HEK293 (cell line): ENCODE measurements at regions not wholly inside any gene's neighbourhood (a gene's known extent, or its start where the extent isn't known, plus 50 kb on each side); places are given as distances from the start of the nearest gene placed in this dataset.

ENCODE experiments used
- CTCF ChIA-PET: fragments of 350-600 bp; formaldehyde crosslinking; extraction: SDS; loops from one replicate; lab custom pipeline; 2021; ENCODE audit warnings: antibody characterized with exemption; lab: Yijun Ruan, JAX
- POLR2A ChIA-PET: fragments of 300-600 bp; formaldehyde crosslinking; extraction: SDS; loops from one replicate; lab custom pipeline; 2020; ENCODE audit warnings: antibody characterized with exemption, inconsistent platforms; lab: Yijun Ruan, JAX
- H3K27ac ChIP-seq: fragments of 200-500 bp; sonication (Bioruptor generic); 2 replicates; pipeline ENCODE4 v1.5.1; 2014; ENCODE audit warnings: low read depth, low read length, control low read depth, inconsistent platforms; ENCODE audit errors: extremely low read depth
- H3K36me3 ChIP-seq, 2 experiments: fragments of 200-500 bp in 1 of 2; sonication (Bioruptor generic) in 1 of 2; 1 replicate in 1 of 2; 2 replicates in 1 of 2; pipeline ENCODE4 v1.5.1; 2014 to 2017; ENCODE audit warnings: inconsistent platforms in 2 of 2, low read length in 2 of 2; ENCODE audit not compliant: control insufficient read depth in 2 of 2, insufficient read depth in 1 of 2
- H3K4me1 ChIP-seq: fragments of 200-500 bp; sonication (Bioruptor generic); 2 replicates; pipeline ENCODE4 v1.5.1; 2014; ENCODE audit warnings: mild to moderate bottlenecking, low read length, inconsistent platforms; ENCODE audit not compliant: control insufficient read depth, insufficient read depth
- H3K4me3 ChIP-seq: 2 replicates; pipeline ENCODE4 v1.5.1; 2011; ENCODE audit warnings: low read depth, mild to moderate bottlenecking, control low read depth, low read length, moderate library complexity
- H3K9me3 ChIP-seq: fragments of 200-500 bp; sonication (Bioruptor generic); 2 replicates; pipeline ENCODE4 v1.5.1; 2014; ENCODE audit warnings: low read depth, low read length, inconsistent platforms; ENCODE audit not compliant: control insufficient read depth, insufficient read depth
- GLIS2 ChIP-seq: fragments of 450-650 bp; formaldehyde crosslinking; IDR thresholded peaks from 2 replicates; pipeline ENCODE4 v1.5.1; 2016; ENCODE audit warnings: missing biosample characterization, missing genetic modification characterization
- IKZF3 ChIP-seq: fragments of 450-650 bp; IDR thresholded peaks from 2 replicates; pipeline ENCODE4 v1.5.0; 2018; ENCODE audit warnings: missing biosample characterization, mild to moderate bottlenecking, missing genetic modification characterization, moderate library complexity
- KLF9 ChIP-seq: fragments of 450-650 bp; formaldehyde crosslinking; IDR thresholded peaks from 2 replicates; pipeline ENCODE4 v1.5.1; 2016; ENCODE audit warnings: missing biosample characterization, missing genetic modification characterization, low read depth
- PRDM1 ChIP-seq: fragments of 450-650 bp; formaldehyde crosslinking; IDR thresholded peaks from 2 replicates; pipeline ENCODE4; 2016; ENCODE audit warnings: missing biosample characterization, missing genetic modification characterization
- RBAK ChIP-seq: fragments of 450-650 bp; formaldehyde crosslinking; IDR thresholded peaks from 2 replicates; pipeline ENCODE4 v1.5.1; 2016; ENCODE audit warnings: missing biosample characterization, missing genetic modification characterization
- TRIM28 ChIP-seq: IDR thresholded peaks from 2 replicates; pipeline ENCODE4 v1.6.1; 2011; ENCODE audit warnings: low read length, control low read depth, borderline replicate concordance
- ZBTB21 ChIP-seq: fragments of 450-650 bp; formaldehyde crosslinking; IDR thresholded peaks from 2 replicates; pipeline ENCODE4 v1.5.1; 2017; ENCODE audit warnings: missing biosample characterization, missing genetic modification characterization
- ZFP3 ChIP-seq: fragments of 450-650 bp; formaldehyde crosslinking; IDR thresholded peaks from 2 replicates; pipeline ENCODE4 v1.5.1; 2016; ENCODE audit warnings: low read depth, missing biosample characterization, missing genetic modification characterization
- ZFP41 ChIP-seq: fragments of 450-650 bp; formaldehyde crosslinking; IDR thresholded peaks from 2 replicates; pipeline ENCODE4 v1.5.1; 2016; ENCODE audit warnings: missing biosample characterization, missing genetic modification characterization, borderline replicate concordance
- ZNF146 ChIP-seq: fragments of 450-650 bp; formaldehyde crosslinking; IDR thresholded peaks from 2 replicates; pipeline ENCODE4 v1.5.1; 2016; ENCODE audit warnings: missing biosample characterization, missing genetic modification characterization
- ZNF211 ChIP-seq: fragments of 450-650 bp; formaldehyde crosslinking; IDR thresholded peaks from 2 replicates; pipeline ENCODE4 v1.5.1; 2016; ENCODE audit warnings: low read depth, missing biosample characterization, missing genetic modification characterization
- ZNF24 ChIP-seq: fragments of 450-650 bp; formaldehyde crosslinking; IDR thresholded peaks from 2 replicates; pipeline ENCODE4 v1.5.1; 2016; ENCODE audit warnings: missing biosample characterization, missing genetic modification characterization
- ZNF274 ChIP-seq, 2 experiments: fragments of 200-500 bp in 1 of 2; fragments of 450-650 bp in 1 of 2; sonication (Bioruptor generic) in 1 of 2; formaldehyde crosslinking in 1 of 2; IDR thresholded peaks; 2 replicates each; pipeline versions ENCODE4 v1.5.1 to v1.6.1; 2014 to 2016; ENCODE audit warnings: borderline replicate concordance in 1 of 2, inconsistent platforms in 1 of 2, low read length in 1 of 2, missing biosample characterization in 1 of 2, missing genetic modification characterization in 1 of 2
- ZNF302 ChIP-seq: fragments of 450-650 bp; formaldehyde crosslinking; IDR thresholded peaks from 2 replicates; pipeline ENCODE4 v1.5.1; 2016; ENCODE audit warnings: missing biosample characterization, missing genetic modification characterization, low read depth
- ZNF558 ChIP-seq: fragments of 450-650 bp; formaldehyde crosslinking; IDR thresholded peaks from 2 replicates; pipeline ENCODE4 v1.5.1; 2016; ENCODE audit warnings: missing biosample characterization, missing genetic modification characterization
- ZNF76 ChIP-seq: fragments of 450-650 bp; formaldehyde crosslinking; IDR thresholded peaks from 2 replicates; pipeline ENCODE4; 2016; ENCODE audit warnings: low read depth, missing biosample characterization, missing genetic modification characterization, borderline replicate concordance
- ZNF830 ChIP-seq: fragments of 450-650 bp; IDR thresholded peaks from 2 replicates; pipeline ENCODE4 v1.5.0; 2018; ENCODE audit warnings: missing biosample characterization, missing genetic modification characterization, low read depth, mild to moderate bottlenecking, moderate library complexity
- TF ChIP-seq, protein P1 (sequence below): fragments of 450-650 bp; formaldehyde crosslinking; IDR thresholded peaks from 2 replicates; pipeline ENCODE4; 2016; ENCODE audit warnings: missing biosample characterization, missing genetic modification characterization
- TF ChIP-seq, protein P2 (sequence below): fragments of 450-650 bp; formaldehyde crosslinking; IDR thresholded peaks from 2 replicates; pipeline ENCODE4 v1.5.1; 2016; ENCODE audit warnings: missing biosample characterization, missing genetic modification characterization
- TF ChIP-seq, protein P3 (sequence below): fragments of 450-650 bp; formaldehyde crosslinking; IDR thresholded peaks from 2 replicates; pipeline ENCODE4 v1.5.1; 2017; ENCODE audit warnings: missing biosample characterization, missing genetic modification characterization
- TF ChIP-seq, protein P4 (sequence below): fragments of 450-650 bp; formaldehyde crosslinking; IDR thresholded peaks from 2 replicates; pipeline ENCODE4 v1.5.1; 2016; ENCODE audit warnings: missing biosample characterization, missing genetic modification characterization

- no peak for TF ChIP-seq IKZF3 (tag by site-specific recombination)
- TF ChIP-seq, protein P1, sequence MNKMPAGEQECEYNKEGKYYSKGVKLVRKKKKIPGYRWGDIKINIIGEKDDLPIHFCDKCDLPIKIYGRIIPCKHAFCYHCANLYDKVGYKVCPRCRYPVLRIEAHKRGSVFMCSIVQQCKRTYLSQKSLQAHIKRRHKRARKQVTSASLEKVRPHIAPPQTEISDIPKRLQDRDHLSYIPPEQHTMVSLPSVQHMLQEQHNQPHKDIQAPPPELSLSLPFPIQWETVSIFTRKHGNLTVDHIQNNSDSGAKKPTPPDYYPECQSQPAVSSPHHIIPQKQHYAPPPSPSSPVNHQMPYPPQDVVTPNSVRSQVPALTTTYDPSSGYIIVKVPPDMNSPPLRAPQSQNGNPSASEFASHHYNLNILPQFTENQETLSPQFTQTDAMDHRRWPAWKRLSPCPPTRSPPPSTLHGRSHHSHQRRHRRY (tag by site-specific recombination): no peak
These were observed 117.8 kb upstream of the C11orf87 start (continued) for GRCh38 chr11:109304159-109304558.

DNA sequence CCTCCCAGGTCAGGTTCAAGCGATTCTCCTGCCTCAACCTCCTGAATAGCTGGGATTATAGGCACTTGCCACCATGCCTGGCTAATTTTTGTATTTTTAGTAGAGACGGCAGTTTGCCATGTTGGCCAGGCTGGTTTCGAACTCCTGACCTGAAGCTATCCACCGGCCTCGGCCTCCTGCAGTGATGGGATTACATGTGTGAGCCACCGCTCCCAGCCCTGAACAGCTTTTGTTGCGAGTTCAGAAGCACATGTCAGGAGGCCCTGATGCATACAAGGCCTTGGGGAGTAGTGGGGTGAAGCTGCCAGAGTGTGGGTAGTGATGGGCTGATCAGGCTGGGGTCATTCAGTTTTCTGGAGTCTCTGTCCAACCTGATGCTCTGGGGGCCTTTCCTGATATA is 117.0 kb upstream of the C11orf87 start:
- ChIA-PET CTCF (no interaction called here), POLR2A (no interaction called here)
- H3K36me3 ChIP-seq: no peaks in the 10 kb centered on the region
- H3K27ac ChIP-seq: no peak overlapping the region
- no peaks in the 10 kb centered on the region for H3K9me3 ChIP-seq
- no peaks in the 10 kb centered on the region for H3K4me1 ChIP-seq
- TF ChIP-seq, protein P2, sequence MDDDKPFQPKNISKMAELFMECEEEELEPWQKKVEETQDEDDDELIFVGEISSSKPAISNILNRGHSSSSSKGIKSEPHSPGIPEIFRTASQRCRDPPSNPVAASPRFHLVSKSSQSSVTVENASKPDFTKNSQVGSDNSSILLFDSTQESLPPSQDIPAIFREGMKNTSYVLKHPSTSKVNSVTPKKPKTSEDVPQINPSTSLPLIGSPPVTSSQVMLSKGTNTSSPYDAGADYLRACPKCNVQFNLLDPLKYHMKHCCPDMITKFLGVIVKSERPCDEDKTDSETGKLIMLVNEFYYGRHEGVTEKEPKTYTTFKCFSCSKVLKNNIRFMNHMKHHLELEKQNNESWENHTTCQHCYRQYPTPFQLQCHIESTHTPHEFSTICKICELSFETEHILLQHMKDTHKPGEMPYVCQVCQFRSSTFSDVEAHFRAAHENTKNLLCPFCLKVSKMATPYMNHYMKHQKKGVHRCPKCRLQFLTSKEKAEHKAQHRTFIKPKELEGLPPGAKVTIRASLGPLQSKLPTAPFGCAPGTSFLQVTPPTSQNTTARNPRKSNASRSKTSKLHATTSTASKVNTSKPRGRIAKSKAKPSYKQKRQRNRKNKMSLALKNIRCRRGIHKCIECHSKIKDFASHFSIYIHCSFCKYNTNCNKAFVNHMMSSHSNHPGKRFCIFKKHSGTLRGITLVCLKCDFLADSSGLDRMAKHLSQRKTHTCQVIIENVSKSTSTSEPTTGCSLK (tag by site-specific recombination): no peak
- no peak for TF ChIP-seq ZNF24 (tag by site-specific recombination)
- no peak for TF ChIP-seq TRIM28
- TF ChIP-seq ZNF76: no peak
- TF ChIP-seq, protein P3, sequence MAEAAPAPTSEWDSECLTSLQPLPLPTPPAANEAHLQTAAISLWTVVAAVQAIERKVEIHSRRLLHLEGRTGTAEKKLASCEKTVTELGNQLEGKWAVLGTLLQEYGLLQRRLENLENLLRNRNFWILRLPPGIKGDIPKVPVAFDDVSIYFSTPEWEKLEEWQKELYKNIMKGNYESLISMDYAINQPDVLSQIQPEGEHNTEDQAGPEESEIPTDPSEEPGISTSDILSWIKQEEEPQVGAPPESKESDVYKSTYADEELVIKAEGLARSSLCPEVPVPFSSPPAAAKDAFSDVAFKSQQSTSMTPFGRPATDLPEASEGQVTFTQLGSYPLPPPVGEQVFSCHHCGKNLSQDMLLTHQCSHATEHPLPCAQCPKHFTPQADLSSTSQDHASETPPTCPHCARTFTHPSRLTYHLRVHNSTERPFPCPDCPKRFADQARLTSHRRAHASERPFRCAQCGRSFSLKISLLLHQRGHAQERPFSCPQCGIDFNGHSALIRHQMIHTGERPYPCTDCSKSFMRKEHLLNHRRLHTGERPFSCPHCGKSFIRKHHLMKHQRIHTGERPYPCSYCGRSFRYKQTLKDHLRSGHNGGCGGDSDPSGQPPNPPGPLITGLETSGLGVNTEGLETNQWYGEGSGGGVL (tag by site-specific recombination): no peak
- TF ChIP-seq ZNF558 (tag by site-specific recombination): no peak
- TF ChIP-seq ZBTB21 (tag by site-specific recombination): no peak
- no peak for TF ChIP-seq ZFP41 (tag by site-specific recombination)
- no peak for TF ChIP-seq ZNF274 (IDR thresholded peaks at IDR 0.05; ENCODE audit: low read length)
- no peak for TF ChIP-seq ZNF274 (tag by site-specific recombination; IDR thresholded peaks at IDR 0.05; ENCODE audit: borderline replicate concordance)
- TF ChIP-seq PRDM1 (tag by site-specific recombination): no peak
- no peak for TF ChIP-seq ZNF830 (tag by site-specific recombination)
- TF ChIP-seq ZNF146: no peak
- no peak for TF ChIP-seq ZFP3 (tag by site-specific recombination)
- TF ChIP-seq KLF9 (tag by site-specific recombination): no peak
- no peak overlapping the region for H3K4me3 ChIP-seq

- Histone ChIP-seq H3K4me3 (no peak overlapping the region), H3K4me1 (no peaks in the 10 kb centered on the region), H3K27ac (no peak overlapping the region), H3K9me3 (no peaks in the 10 kb centered on the region), H3K36me3 (no peaks in the 10 kb centered on the region)
- CTCF ChIA-PET: no interaction called here
- POLR2A ChIA-PET: no interaction called here
- no peak for TF ChIP-seq ZNF211 (tag by site-specific recombination)
- TF ChIP-seq ZNF302: no peak
- TF ChIP-seq, protein P4, sequence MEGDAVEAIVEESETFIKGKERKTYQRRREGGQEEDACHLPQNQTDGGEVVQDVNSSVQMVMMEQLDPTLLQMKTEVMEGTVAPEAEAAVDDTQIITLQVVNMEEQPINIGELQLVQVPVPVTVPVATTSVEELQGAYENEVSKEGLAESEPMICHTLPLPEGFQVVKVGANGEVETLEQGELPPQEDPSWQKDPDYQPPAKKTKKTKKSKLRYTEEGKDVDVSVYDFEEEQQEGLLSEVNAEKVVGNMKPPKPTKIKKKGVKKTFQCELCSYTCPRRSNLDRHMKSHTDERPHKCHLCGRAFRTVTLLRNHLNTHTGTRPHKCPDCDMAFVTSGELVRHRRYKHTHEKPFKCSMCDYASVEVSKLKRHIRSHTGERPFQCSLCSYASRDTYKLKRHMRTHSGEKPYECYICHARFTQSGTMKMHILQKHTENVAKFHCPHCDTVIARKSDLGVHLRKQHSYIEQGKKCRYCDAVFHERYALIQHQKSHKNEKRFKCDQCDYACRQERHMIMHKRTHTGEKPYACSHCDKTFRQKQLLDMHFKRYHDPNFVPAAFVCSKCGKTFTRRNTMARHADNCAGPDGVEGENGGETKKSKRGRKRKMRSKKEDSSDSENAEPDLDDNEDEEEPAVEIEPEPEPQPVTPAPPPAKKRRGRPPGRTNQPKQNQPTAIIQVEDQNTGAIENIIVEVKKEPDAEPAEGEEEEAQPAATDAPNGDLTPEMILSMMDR: no peak
- no peak for TF ChIP-seq RBAK
- TF ChIP-seq GLIS2 (tag by site-specific recombination): no peak
These were observed 115.7 kb upstream of the C11orf87 start for GRCh38 chr11:109306322-109306721.
